ENCODE measurements at regions not wholly inside any gene's neighbourhood (a gene's known extent, or its start where the extent isn't known, plus 50 kb on each side); places are given as distances from the start of the nearest gene placed in this dataset.

DNA sequence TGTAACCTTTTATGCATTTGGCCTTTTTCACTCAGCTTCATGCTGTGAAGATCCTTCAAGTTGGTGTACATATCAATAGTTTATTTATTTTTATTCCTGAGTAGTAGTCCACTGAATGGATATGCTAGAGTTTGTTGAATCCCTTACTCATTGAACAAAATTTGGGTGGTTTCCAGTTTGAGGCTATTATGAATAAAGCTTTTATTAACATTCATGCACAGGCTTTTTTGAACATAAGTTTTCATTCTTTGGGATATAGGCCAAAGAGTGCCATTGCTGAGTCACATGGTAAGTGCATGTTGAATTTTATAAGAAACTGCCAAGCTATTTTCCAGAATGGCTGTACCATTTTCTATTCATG is 59.5 kb upstream of the CAPRIN2 start:
- Histone ChIP-seq H3K36me3 (no peaks in the 10 kb centered on the region), H3K27ac (no peak overlapping the region), H3K4me1 (no peaks in the 10 kb centered on the region), H3K9me3 (no peaks in the 10 kb centered on the region), H3K4me3 (no peak overlapping the region), H3K27me3 (no peaks in the 10 kb centered on the region)
- intact Hi-C loops (cut with DNase I) = no loop called here
- TF ChIP-seq, protein P1, sequence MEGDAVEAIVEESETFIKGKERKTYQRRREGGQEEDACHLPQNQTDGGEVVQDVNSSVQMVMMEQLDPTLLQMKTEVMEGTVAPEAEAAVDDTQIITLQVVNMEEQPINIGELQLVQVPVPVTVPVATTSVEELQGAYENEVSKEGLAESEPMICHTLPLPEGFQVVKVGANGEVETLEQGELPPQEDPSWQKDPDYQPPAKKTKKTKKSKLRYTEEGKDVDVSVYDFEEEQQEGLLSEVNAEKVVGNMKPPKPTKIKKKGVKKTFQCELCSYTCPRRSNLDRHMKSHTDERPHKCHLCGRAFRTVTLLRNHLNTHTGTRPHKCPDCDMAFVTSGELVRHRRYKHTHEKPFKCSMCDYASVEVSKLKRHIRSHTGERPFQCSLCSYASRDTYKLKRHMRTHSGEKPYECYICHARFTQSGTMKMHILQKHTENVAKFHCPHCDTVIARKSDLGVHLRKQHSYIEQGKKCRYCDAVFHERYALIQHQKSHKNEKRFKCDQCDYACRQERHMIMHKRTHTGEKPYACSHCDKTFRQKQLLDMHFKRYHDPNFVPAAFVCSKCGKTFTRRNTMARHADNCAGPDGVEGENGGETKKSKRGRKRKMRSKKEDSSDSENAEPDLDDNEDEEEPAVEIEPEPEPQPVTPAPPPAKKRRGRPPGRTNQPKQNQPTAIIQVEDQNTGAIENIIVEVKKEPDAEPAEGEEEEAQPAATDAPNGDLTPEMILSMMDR (IDR thresholded peaks at IDR 0.05) = no peak
- DNase-seq (ENCODE audit: low spot score in 2 of 2) = no peak

DNA sequence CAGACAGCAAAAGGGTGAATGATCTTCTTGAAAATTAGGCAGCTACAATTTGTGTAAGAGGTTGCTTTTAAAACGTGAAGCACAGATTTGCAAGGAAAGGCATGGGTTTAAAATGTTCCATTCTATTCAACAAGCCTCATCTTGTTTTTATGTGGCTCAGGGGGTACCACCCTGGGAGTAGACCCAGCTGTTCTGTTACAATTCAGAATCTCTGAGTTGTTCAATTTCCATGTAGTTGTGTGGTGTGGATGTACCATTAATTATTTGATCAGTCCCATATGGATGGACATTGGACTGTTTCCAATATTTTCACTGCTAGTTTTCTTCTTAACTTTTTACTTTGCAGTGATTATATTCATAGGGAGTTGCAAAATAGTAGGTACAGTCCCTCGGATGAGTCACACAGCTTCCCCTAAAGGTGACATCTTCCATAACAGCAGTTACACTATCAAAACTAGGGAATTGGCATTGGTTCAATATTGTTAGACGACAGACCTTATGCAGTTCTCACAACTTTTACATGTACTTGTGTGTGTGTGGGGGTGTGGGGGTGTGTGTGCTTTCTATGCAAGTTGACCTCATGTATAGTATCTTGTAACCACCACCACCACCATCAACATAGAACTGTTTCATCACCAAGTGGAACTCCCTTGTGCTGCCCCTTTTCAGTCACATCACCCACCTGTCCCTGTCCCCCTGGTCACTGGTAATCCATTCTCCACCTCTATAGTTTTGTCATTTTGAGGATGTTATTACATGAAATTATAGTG is 59.0 kb upstream of the CAPRIN2 start:
- intact Hi-C loops (cut with DNase I) = no loop called here
- Histone ChIP-seq H3K4me1 (no peaks in the 10 kb centered on the region), H3K36me3 (no peaks in the 10 kb centered on the region), H3K4me3 (no peak overlapping the region), H3K27me3 (no peaks in the 10 kb centered on the region), H3K27ac (no peak overlapping the region), H3K9me3 (no peaks in the 10 kb centered on the region)
- TF ChIP-seq, protein P1 (IDR thresholded peaks at IDR 0.05) = no peak
- no peak for DNase-seq (ENCODE audit: low spot score in 2 of 2)

DNA sequence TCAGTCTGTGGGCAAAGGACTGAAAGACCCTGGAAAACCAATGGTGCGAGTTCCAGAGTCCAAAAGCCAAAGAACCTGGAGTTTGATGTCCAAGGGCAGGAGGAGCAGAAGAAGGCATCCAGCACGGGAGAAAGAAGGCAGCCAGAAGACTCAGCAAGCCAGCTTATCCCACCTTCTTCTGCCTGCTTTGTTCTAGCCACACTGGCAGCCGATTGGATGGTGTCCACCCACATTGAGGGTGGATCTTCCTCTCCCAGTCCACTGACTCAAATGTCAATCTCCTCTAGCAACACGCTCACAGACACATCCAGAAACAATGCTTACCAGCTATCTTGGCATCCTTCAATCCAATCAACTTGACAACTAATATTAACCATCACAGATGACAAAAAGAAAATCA is 57.2 kb upstream of the CAPRIN2 start:
- TF ChIP-seq, protein P1 (IDR thresholded peaks at IDR 0.05) = no peak
- no peaks in the 10 kb centered on the region for H3K36me3 ChIP-seq
- H3K4me3 ChIP-seq = no peak overlapping the region
- no peak for DNase-seq (ENCODE audit: low spot score in 2 of 2)
- no peaks in the 10 kb centered on the region for H3K9me3 ChIP-seq
- H3K27ac ChIP-seq = no peak overlapping the region
- no peaks in the 10 kb centered on the region for H3K27me3 ChIP-seq
- intact Hi-C loops (cut with DNase I) = no loop called here
- H3K4me1 ChIP-seq = no peaks in the 10 kb centered on the region

DNA sequence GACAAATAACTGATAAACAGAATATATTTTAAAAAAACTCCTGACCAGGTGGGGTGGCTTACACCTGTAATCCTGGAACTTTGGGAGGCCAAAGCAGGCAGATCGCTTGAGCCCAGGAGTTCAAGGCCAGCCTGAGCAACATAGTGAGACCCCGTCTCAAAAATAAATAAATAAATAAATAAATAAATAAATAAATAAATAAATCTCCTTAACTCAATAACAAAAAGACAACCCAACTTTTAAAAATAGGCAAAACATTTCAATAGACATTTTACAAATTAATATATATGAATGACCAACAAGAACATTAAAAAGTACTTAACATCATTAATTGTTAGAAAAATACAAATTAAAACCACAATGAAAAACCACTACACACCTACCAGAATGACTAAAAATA is 56.2 kb upstream of the CAPRIN2 start:
- intact Hi-C loops (cut with DNase I) = no loop called here
- TF ChIP-seq, protein P1 (IDR thresholded peaks at IDR 0.05) = no peak
- no peak for DNase-seq (ENCODE audit: low spot score in 2 of 2)
- Histone ChIP-seq H3K4me1 (no peaks in the 10 kb centered on the region), H3K27me3 (no peaks in the 10 kb centered on the region), H3K9me3 (no peaks in the 10 kb centered on the region), H3K27ac (no peak overlapping the region), H3K36me3 (no peaks in the 10 kb centered on the region), H3K4me3 (no peak overlapping the region)

DNA sequence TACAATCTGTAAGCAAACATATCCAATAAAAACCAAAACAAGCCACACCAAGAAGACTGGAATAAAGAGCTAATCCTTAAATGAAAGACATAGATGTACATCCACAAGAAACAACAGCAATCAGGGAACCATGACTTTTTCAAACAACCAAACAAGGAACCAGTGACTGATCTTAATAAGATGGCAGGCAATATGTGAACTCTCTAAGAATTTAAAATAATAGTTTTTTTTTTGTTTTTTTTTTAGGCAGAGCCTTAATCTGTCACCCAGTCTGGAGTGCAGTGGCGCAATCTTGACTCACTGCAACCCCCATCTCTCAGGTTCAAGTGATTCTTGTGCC is 52.9 kb upstream of the CAPRIN2 start:
- Histone ChIP-seq H3K36me3 (no peaks in the 10 kb centered on the region), H3K4me1 (no peaks in the 10 kb centered on the region), H3K9me3 (no peaks in the 10 kb centered on the region), H3K27ac (no peak overlapping the region), H3K4me3 (no peak overlapping the region), H3K27me3 (no peaks in the 10 kb centered on the region)
- intact Hi-C loops (cut with DNase I) = no loop called here
- DNase-seq (ENCODE audit: low spot score in 2 of 2) = no peak
- TF ChIP-seq, protein P1 (IDR thresholded peaks at IDR 0.05) = no peak

Data from ascending aorta (tissue), 2 donors.